ENCODE measurements at regions not wholly inside any gene's neighbourhood (a gene's known extent, or its start where the extent isn't known, plus 50 kb on each side); places are given as distances from the start of the nearest gene placed in this dataset.

DNA sequence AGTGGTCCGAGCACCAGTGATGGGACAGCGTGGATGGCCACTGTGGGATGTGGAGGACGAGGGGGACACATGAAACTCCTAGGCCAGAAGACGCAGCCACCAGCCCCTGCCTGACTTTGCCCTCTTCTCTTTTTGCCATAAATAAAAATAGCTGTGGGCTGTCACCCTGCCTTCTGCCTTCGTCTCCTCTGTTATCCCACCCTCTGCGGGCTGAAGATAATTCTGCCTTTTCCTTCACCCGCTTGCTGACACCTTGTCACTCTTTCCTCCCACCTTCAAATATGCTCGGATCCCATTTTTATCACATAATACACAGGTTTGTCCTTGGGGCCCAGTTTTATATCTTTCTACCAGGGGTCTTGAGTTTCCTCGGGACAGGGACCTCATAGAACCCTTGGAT is 87.6 kb upstream of the CIBAR2 start:
- no peak overlapping the region for H3K4me3 ChIP-seq (ENCODE audit: low read length)
- TF ChIP-seq, protein P1, sequence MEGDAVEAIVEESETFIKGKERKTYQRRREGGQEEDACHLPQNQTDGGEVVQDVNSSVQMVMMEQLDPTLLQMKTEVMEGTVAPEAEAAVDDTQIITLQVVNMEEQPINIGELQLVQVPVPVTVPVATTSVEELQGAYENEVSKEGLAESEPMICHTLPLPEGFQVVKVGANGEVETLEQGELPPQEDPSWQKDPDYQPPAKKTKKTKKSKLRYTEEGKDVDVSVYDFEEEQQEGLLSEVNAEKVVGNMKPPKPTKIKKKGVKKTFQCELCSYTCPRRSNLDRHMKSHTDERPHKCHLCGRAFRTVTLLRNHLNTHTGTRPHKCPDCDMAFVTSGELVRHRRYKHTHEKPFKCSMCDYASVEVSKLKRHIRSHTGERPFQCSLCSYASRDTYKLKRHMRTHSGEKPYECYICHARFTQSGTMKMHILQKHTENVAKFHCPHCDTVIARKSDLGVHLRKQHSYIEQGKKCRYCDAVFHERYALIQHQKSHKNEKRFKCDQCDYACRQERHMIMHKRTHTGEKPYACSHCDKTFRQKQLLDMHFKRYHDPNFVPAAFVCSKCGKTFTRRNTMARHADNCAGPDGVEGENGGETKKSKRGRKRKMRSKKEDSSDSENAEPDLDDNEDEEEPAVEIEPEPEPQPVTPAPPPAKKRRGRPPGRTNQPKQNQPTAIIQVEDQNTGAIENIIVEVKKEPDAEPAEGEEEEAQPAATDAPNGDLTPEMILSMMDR (conservative IDR thresholded peaks at IDR 0.05; ENCODE audit: low read depth, low read length): no peak
- no peak for DNase-seq (ENCODE audit: low read depth)

DNA sequence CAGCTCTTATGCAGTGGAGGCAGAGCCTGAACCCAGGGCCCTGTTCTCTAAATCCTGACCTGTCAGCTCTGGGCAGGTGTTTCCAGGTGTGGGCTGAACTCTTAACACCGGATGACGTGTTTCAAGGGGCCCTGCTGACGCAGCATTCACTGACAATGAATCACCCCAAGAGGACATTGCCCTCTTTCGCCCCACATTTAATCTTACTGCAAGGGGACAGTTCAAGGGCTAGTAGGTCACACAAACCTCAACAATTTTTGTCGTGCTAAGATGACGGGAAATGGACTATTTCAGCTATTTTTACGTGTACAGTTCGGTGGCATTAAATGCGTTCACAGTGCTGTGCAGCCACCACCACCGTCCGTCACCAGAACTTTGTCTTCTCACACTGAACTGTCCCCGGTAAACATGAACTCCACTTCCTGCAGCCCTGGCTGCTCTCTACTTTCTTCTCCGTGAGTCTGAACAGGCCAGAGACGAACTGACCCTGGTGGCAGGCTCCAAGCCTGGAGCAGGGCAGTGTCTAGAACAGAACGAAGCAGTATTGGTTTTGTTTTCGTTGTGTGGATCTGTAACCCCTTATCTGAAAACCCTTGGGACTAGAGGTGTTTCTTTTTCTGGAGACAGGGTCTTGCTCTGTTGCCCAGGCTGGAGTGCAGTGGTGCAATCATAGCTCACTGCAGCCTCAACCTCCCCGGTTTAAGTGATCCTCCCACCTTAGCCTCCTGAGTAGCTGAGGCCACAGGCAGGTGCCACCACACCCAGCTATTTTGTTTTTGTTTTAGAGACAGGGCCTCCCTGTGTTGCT is 88.4 kb upstream of the CIBAR2 start:
- TF ChIP-seq, protein P1 (conservative IDR thresholded peaks at IDR 0.05; ENCODE audit: low read depth, low read length): no peak
- no peak overlapping the region for H3K4me3 ChIP-seq (ENCODE audit: low read length)
- DNase-seq (ENCODE audit: low read depth): no peak

GRCh38 chr16:85201574-85201973 is 89.3 kb upstream of the CIBAR2 start:
- H3K4me3 ChIP-seq (ENCODE audit: low read length): no peak overlapping the region
- no peak for DNase-seq (ENCODE audit: low read depth)
- TF ChIP-seq, protein P1 (conservative IDR thresholded peaks at IDR 0.05; ENCODE audit: low read depth, low read length): no peak

DNA sequence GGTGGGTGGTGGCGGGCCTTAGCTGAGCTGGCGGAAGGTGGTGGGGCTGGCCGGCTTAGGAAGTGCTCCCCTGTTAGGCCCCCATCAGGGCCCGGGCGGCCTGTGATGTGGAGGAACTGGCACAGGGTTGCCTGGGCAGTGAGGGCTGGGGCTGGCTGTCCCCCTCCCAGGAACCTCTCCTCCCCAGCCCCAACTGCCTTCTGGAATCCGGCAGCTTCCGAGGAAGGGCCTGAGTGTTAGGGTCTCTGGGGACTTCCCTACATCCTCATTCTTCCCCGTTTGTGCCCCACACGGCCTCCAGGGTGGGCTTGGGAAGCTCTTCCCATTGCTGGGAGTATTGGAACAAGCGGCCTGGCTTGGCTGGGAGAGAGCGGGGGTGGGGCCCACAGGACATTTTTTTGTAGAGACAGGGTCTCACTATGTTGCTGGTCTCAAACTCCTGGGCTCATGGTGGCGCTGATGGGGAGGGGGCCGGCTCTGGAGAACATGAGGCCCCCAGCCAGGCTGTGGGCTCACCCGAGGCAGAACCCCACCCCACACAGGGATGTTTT is 89.9 kb upstream of the CIBAR2 start:
- TF ChIP-seq, protein P1 (conservative IDR thresholded peaks at IDR 0.05; ENCODE audit: low read depth, low read length): no peak
- DNase-seq (ENCODE audit: low read depth): no peak
- no peak overlapping the region for H3K4me3 ChIP-seq (ENCODE audit: low read length)

GRCh38 chr16:85202631-85203461 is 90.6 kb upstream of the CIBAR2 start:
- H3K4me3 ChIP-seq (ENCODE audit: low read length): no peak overlapping the region
- TF ChIP-seq, protein P1 (conservative IDR thresholded peaks at IDR 0.05; ENCODE audit: low read depth, low read length): no peak
- no peak for DNase-seq (ENCODE audit: low read depth)

GRCh38 chr16:85203462-85203813 is 91.2 kb upstream of the CIBAR2 start:
- H3K4me3 ChIP-seq (ENCODE audit: low read length): no peak overlapping the region
- TF ChIP-seq, protein P1 (conservative IDR thresholded peaks at IDR 0.05; ENCODE audit: low read depth, low read length): no peak
- DNase-seq (ENCODE audit: low read depth): no peak
